HEK293T (cell line): ENCODE measurements at regions not wholly inside any gene's neighbourhood (a gene's known extent, or its start where the extent isn't known, plus 50 kb on each side); places are given as distances from the start of the nearest gene placed in this dataset.
"Not testable (repeated sequence)": the region's sequence is repeated elsewhere in the genome, so short reads cannot be mapped to it uniquely, and the experiment has no call there.

Experiments used
- CTCF ChIA-PET: fragments of 350-600 bp; formaldehyde crosslinking; extraction: SDS; loops from one replicate; lab custom pipeline; 2021; ENCODE audit warnings: antibody characterized with exemption, inconsistent platforms; lab: Yijun Ruan, JAX
- POLR2A ChIA-PET: fragments of 350-600 bp; formaldehyde crosslinking; extraction: SDS; loops from one replicate; lab custom pipeline; 2020; ENCODE audit warnings: antibody characterized with exemption, inconsistent platforms; lab: Yijun Ruan, JAX
- DNase-seq: peaks from one replicate; pipeline ENCODE4 v3.0.0; 2012; ENCODE audit warnings: mixed read lengths; ENCODE audit errors: extremely low spot score
- ARNT ChIP-seq: fragments of 450-650 bp; IDR thresholded peaks from 2 replicates; pipeline ENCODE4 v1.6.1; 2017; ENCODE audit warnings: mild to moderate bottlenecking
- BHLHE40 ChIP-seq: fragments of 450-650 bp; IDR thresholded peaks from 2 replicates; pipeline ENCODE4 v1.6.1; 2016; ENCODE audit warnings: mild to moderate bottlenecking, moderate library complexity, borderline replicate concordance
- CTBP1 ChIP-seq: fragments of 450-650 bp; IDR thresholded peaks from 2 replicates; pipeline ENCODE4 v1.6.1; 2016; ENCODE audit warnings: borderline replicate concordance
- ELF4 ChIP-seq: fragments of 450-650 bp; IDR thresholded peaks from 2 replicates; pipeline ENCODE4 v1.6.1; 2017; ENCODE audit warnings: antibody characterized with exemption
- FOXA1 ChIP-seq: fragments of 450-650 bp; IDR thresholded peaks from 2 replicates; pipeline ENCODE4 v1.6.1; 2016; ENCODE audit warnings: mild to moderate bottlenecking
- FOXK2 ChIP-seq: fragments of 450-650 bp; IDR thresholded peaks from 2 replicates; pipeline ENCODE4 v1.6.1; 2016; ENCODE audit warnings: mild to moderate bottlenecking
- FOXM1 ChIP-seq: fragments of 450-650 bp; IDR thresholded peaks from 2 replicates; pipeline ENCODE4 v1.6.1; 2017; ENCODE audit warnings: mild to moderate bottlenecking, borderline replicate concordance
- HDGF ChIP-seq: fragments of 450-650 bp; IDR thresholded peaks from 2 replicates; pipeline ENCODE4 v1.6.1; 2017; ENCODE audit warnings: antibody characterized with exemption, borderline replicate concordance
- L3MBTL2 ChIP-seq: fragments of 450-650 bp; conservative IDR thresholded peaks from 2 replicates; pipeline ENCODE4 v1.6.1; 2016; ENCODE audit warnings: mild to moderate bottlenecking
- LEF1 ChIP-seq: fragments of 450-650 bp; IDR thresholded peaks from 2 replicates; pipeline ENCODE4 v1.6.1; 2017; ENCODE audit warnings: mild to moderate bottlenecking, borderline replicate concordance
- NFRKB ChIP-seq: fragments of 450-650 bp; IDR thresholded peaks from 2 replicates; pipeline ENCODE4 v1.6.1; 2016; ENCODE audit warnings: mild to moderate bottlenecking, moderate library complexity
- SP1 ChIP-seq: fragments of 450-650 bp; IDR thresholded peaks from 2 replicates; pipeline ENCODE4 v1.6.1; 2017
- SUZ12 ChIP-seq: fragments of 450-650 bp; IDR thresholded peaks from 2 replicates; pipeline ENCODE4 v1.6.1; 2016; ENCODE audit warnings: mild to moderate bottlenecking
- TARDBP ChIP-seq: fragments of 450-650 bp; IDR thresholded peaks from 2 replicates; pipeline ENCODE4 v1.6.1; 2016
- ZNF384 ChIP-seq: fragments of 450-650 bp; IDR thresholded peaks from 2 replicates; pipeline ENCODE4 v1.6.1; 2016
- TF ChIP-seq, protein P1 (sequence below): fragments of 450-650 bp; IDR thresholded peaks from 2 replicates; pipeline ENCODE4 v1.6.1; 2016

GRCh38 chr2:132033365-132033764 is 128.4 kb downstream of the ANKRD30BL start:
- no peak for DNase-seq
- CTCF ChIA-PET, result no interaction called here
- POLR2A ChIA-PET, result no interaction called here
- TF ChIP-seq FOXA1, result no peak
- TF ChIP-seq SUZ12, result no peak
- TF ChIP-seq, protein P1, sequence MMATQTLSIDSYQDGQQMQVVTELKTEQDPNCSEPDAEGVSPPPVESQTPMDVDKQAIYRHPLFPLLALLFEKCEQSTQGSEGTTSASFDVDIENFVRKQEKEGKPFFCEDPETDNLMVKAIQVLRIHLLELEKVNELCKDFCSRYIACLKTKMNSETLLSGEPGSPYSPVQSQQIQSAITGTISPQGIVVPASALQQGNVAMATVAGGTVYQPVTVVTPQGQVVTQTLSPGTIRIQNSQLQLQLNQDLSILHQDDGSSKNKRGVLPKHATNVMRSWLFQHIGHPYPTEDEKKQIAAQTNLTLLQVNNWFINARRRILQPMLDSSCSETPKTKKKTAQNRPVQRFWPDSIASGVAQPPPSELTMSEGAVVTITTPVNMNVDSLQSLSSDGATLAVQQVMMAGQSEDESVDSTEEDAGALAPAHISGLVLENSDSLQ, result no peak
- no peak for TF ChIP-seq FOXM1
- no peak for TF ChIP-seq SP1
- no peak for TF ChIP-seq CTBP1
- TF ChIP-seq TARDBP, result no peak
- no peak for TF ChIP-seq NFRKB
- TF ChIP-seq ELF4, result no peak
- TF ChIP-seq ARNT, result no peak
- TF ChIP-seq FOXK2, result no peak
- TF ChIP-seq BHLHE40, result no peak
- no peak for TF ChIP-seq HDGF
- no peak for TF ChIP-seq ZNF384
- TF ChIP-seq LEF1, result no peak
- TF ChIP-seq L3MBTL2, result no peak

DNA sequence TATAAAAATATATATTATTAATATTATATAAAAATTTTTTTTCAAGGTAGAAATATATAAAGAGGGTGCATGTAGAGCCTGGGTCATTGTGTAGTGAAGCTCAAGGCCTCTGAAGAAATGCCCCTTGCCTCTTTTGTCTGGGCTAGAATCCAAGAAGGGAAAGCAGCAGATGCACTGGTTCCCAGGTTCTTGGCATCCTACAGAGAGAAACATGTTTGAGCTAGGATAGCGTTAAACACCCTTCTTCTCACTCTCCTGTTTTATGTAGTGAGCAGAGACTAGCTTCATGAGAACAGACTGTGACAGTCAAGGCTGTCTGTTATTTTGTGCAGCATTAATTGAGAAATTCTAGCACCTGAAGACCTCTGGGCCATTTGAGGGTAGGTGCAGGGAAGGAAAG is 149.7 kb downstream of the ANKRD30BL start:
- DNase-seq, POLR2A ChIA-PET, CTCF ChIA-PET: not testable (repeated sequence)

GRCh38 chr2:132009874-132010521 is 151.8 kb downstream of the ANKRD30BL start:
- POLR2A ChIA-PET, result no interaction called here
- TF ChIP-seq L3MBTL2, result no peak
- no peak for TF ChIP-seq BHLHE40
- TF ChIP-seq TARDBP, result no peak
- TF ChIP-seq SP1, result no peak
- no peak for TF ChIP-seq SUZ12
- no peak for TF ChIP-seq LEF1
- TF ChIP-seq ARNT, result no peak
- TF ChIP-seq ELF4, result no peak
- TF ChIP-seq CTBP1, result no peak
- TF ChIP-seq ZNF384, result no peak
- no peak for TF ChIP-seq FOXM1
- TF ChIP-seq NFRKB, result no peak
- TF ChIP-seq, protein P1, result no peak
- TF ChIP-seq HDGF, result no peak
- TF ChIP-seq FOXA1, result no peak
- TF ChIP-seq FOXK2, result no peak
- DNase-seq, result peak; percentile 5
- CTCF ChIA-PET, result no interaction called here

- no peak for DNase-seq
- TF ChIP-seq ARNT (no peak), ZNF384 (no peak), LEF1 (no peak), NFRKB (no peak), SP1 (no peak), CTBP1 (no peak), FOXK2 (no peak), FOXA1 (no peak), TARDBP (no peak), BHLHE40 (no peak), HDGF (no peak), ELF4 (no peak), FOXM1 (no peak)
- ChIA-PET CTCF (no interaction called here), POLR2A (no interaction called here)
Measured at GRCh38 chr2:132009177-132009873, 152.4 kb downstream of the ANKRD30BL start.

GRCh38 chr2:131990751-131991150 is 171.0 kb downstream of the ANKRD30BL start:
- POLR2A ChIA-PET, DNase-seq, CTCF ChIA-PET: not testable (repeated sequence)

GRCh38 chr2:131966671-131967070 is 195.1 kb downstream of the ANKRD30BL start:
- CTCF ChIA-PET, POLR2A ChIA-PET, DNase-seq: not testable (repeated sequence)

DNA sequence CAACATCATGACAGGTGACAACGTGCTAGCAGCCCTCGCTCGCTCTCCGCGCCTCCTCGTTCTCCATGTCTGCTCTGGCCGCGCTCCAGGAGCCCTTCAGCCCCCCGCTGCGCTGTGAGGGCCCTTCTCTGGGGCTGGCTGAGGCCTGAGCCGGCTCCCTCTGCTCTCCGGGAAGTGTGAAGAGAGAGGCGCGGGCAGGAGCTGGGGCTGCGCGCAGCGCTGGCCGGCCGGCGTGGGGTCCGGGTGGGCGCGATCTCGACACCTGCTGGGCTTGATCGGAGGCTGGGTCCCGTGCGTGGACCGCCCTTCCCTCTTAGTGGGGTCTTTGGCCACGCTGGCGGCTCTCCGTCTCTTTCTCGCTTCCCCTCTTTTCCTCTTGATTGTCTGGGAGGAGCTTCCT is 195.5 kb downstream of the ANKRD30BL start:
- CTCF ChIA-PET, result no interaction called here
- TF ChIP-seq ZNF384 (no peak), BHLHE40 (no peak), FOXM1 (no peak), NFRKB (no peak), ELF4 (no peak), LEF1 (no peak), TARDBP (no peak), FOXA1 (no peak), SP1 (no peak), ARNT (no peak), HDGF (no peak), CTBP1 (no peak), FOXK2 (no peak), L3MBTL2 (no peak), SUZ12 (no peak)
- TF ChIP-seq, protein P1, result no peak
- DNase-seq, result no peak
- POLR2A ChIA-PET, result no interaction called here

DNA sequence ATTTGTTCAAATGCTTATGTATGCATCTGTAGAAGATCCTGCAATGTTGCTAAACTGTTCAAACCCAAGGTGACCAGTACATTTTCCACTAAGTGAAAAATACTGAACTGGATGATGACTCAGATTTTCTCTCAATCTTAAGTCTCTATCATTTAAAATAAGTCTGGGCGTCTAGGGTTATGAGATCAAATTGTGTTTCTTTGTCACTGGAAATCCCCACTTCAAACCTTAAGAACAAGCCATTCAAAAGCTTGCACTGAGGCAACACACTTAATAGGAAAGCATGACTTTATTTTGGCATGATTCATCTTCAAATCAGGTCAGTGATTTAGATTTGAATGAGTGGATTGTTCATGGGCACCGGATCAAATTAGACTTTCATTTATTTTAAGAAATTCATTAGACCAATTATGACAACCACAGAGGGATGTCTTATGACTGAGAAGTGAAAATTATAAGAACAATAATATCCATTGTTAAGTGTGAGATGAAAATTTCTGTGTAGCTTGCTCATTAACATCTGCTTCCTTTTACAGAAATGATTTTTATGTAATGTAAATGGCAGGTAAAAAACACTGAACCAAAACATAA is 203.6 kb downstream of the ANKRD30BL start:
- POLR2A ChIA-PET, CTCF ChIA-PET, DNase-seq: not testable (repeated sequence)

DNA sequence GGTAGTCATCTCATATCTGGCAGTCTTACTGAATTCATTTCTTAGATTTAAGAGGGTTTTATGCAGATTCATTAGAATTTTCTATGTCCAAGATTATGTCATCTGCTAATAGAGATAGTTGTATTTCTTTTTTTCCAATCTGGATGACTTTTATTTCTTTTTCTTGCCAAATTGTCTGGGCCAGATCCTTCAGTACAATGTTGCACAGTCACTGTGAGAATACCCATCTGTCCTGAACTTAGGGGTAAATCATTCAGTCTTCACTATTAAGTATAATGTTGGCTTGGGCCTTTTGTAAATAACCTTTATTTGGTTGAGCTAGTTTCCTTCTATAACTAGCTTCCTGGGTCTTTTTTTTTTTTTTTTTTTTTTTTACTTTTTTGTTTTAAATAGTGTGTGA is 213.1 kb downstream of the ANKRD30BL start:
- POLR2A ChIA-PET, CTCF ChIA-PET, DNase-seq: not testable (repeated sequence)

GRCh38 chr2:131923287-131923686 is 238.5 kb downstream of the ANKRD30BL start:
- POLR2A ChIA-PET, DNase-seq, CTCF ChIA-PET: not testable (repeated sequence)

DNA sequence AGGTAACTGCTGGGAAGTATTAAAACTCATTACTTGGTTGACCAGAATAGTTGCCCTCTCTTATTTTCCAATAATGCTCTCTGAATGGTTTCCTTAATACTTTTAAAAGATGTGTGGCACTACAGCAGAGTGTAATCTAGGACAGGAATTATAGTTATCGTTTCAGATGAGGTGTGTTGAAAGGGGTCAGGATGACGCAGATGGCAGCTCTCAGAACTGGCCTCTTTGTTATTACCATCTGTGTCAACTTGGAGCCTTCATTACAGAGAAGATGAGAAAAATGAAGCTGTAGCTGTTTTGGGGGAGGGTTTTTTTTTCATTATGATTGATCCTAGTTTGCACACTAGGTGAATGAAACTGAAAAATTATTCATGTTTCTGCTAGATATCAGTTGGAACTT is 238.9 kb downstream of the ANKRD30BL start:
- CTCF ChIA-PET, DNase-seq, POLR2A ChIA-PET: not testable (repeated sequence)
